ENCODE measurements at regions not wholly inside any gene's neighbourhood (a gene's known extent, or its start where the extent isn't known, plus 50 kb on each side); places are given as distances from the start of the nearest gene placed in this dataset.

GRCh38 chr13:30045916-30046704, 195.7 kb upstream of the UBL3 start:
- Histone ChIP-seq H3K9me3 (ENCODE audit: insufficient read depth, low read length, severe bottlenecking) (no peaks in the 10 kb centered on the region), H3K27ac (ENCODE audit: low read length) (no peak overlapping the region), H3K27me3 (ENCODE audit: insufficient read depth, low read length, poor library complexity) (no peaks in the 10 kb centered on the region), H4K20me1 (ENCODE audit: insufficient read depth, low read length) (no peaks in the 10 kb centered on the region), H3K4me2 (ENCODE audit: insufficient read depth, low read length) (no peak overlapping the region), H3K4me3 (ENCODE audit: low read depth in 1 of 2, low read length in 2 of 2) (no peak overlapping the region), H3K9ac (ENCODE audit: low read depth, low read length) (no peak overlapping the region), H3K4me1 (ENCODE audit: insufficient read depth, low read length) (peaks cover 8% of the 10 kb centered on the region; the same call in 1 of the 2 replicates), H2AFZ (ENCODE audit: low read depth, low read length) (no peak overlapping the region), H3K79me2 (ENCODE audit: insufficient read depth, low read length) (no peaks in the 10 kb centered on the region), H3K36me3 (ENCODE audit: insufficient read depth, low read length) (no peaks in the 10 kb centered on the region)
- ATAC-seq (ENCODE audit: insufficient read depth, low read depth) (no peak), DNase-seq (no peak)
- TF ChIP-seq EZH2 (IDR thresholded peaks at IDR 0.05; ENCODE audit: borderline replicate concordance, low read depth, low read length, severe bottlenecking) (no peak), CTCF (IDR thresholded peaks at IDR 0.05; ENCODE audit: borderline replicate concordance, extremely low read depth, low read length, poor library complexity, severe bottlenecking) (no peak)

- no peak for ATAC-seq (ENCODE audit: insufficient read depth, low read depth)
Observed at GRCh38 chr13:30044932-30045331, 194.5 kb upstream of the UBL3 start.

GRCh38 chr13:30043631-30043925, 193.2 kb upstream of the UBL3 start:
- Histone ChIP-seq H3K79me2 (ENCODE audit: insufficient read depth, low read length) (no peaks in the 10 kb centered on the region), H3K4me1 (ENCODE audit: insufficient read depth, low read length) (peaks cover 8% of the 10 kb centered on the region; the same call in 1 of the 2 replicates), H3K27me3 (ENCODE audit: insufficient read depth, low read length, poor library complexity) (no peaks in the 10 kb centered on the region), H3K27ac (ENCODE audit: low read length) (no peak overlapping the region), H3K36me3 (ENCODE audit: insufficient read depth, low read length) (no peaks in the 10 kb centered on the region), H3K9me3 (ENCODE audit: insufficient read depth, low read length, severe bottlenecking) (no peaks in the 10 kb centered on the region), H3K9ac (ENCODE audit: low read depth, low read length) (no peak overlapping the region), H3K4me2 (ENCODE audit: insufficient read depth, low read length) (no peak overlapping the region), H3K4me3 (ENCODE audit: low read depth in 1 of 2, low read length in 2 of 2) (no peak overlapping the region), H4K20me1 (ENCODE audit: insufficient read depth, low read length) (no peaks in the 10 kb centered on the region), H2AFZ (ENCODE audit: low read depth, low read length) (no peak overlapping the region)
- ATAC-seq (ENCODE audit: insufficient read depth, low read depth) (no peak), DNase-seq (no peak)
- no peak for TF ChIP-seq EZH2 (IDR thresholded peaks at IDR 0.05; ENCODE audit: borderline replicate concordance, low read depth, low read length, severe bottlenecking)
- TF ChIP-seq CTCF (IDR thresholded peaks at IDR 0.05; ENCODE audit: borderline replicate concordance, extremely low read depth, low read length, poor library complexity, severe bottlenecking) = no peak

More at GRCh38 chr13:30044932-30045331, 194.5 kb upstream of the UBL3 start:
- Histone ChIP-seq H3K4me3 (ENCODE audit: low read depth in 1 of 2, low read length in 2 of 2) (no peak overlapping the region), H3K4me2 (ENCODE audit: insufficient read depth, low read length) (no peak overlapping the region), H3K36me3 (ENCODE audit: insufficient read depth, low read length) (no peaks in the 10 kb centered on the region), H3K27me3 (ENCODE audit: insufficient read depth, low read length, poor library complexity) (no peaks in the 10 kb centered on the region), H3K9me3 (ENCODE audit: insufficient read depth, low read length, severe bottlenecking) (no peaks in the 10 kb centered on the region), H3K4me1 (ENCODE audit: insufficient read depth, low read length) (peaks cover 8% of the 10 kb centered on the region; the same call in 1 of the 2 replicates), H3K9ac (ENCODE audit: low read depth, low read length) (no peak overlapping the region), H3K79me2 (ENCODE audit: insufficient read depth, low read length) (no peaks in the 10 kb centered on the region), H3K27ac (ENCODE audit: low read length) (no peak overlapping the region), H4K20me1 (ENCODE audit: insufficient read depth, low read length) (no peaks in the 10 kb centered on the region), H2AFZ (ENCODE audit: low read depth, low read length) (no peak overlapping the region)
- TF ChIP-seq CTCF (IDR thresholded peaks at IDR 0.05; ENCODE audit: borderline replicate concordance, extremely low read depth, low read length, poor library complexity, severe bottlenecking) (no peak), EZH2 (IDR thresholded peaks at IDR 0.05; ENCODE audit: borderline replicate concordance, low read depth, low read length, severe bottlenecking) (no peak)
- DNase-seq = no peak
